HUES64 (cell line): ENCODE measurements at regions not wholly inside any gene's neighbourhood (a gene's known extent, or its start where the extent isn't known, plus 50 kb on each side); places are given as distances from the start of the nearest gene placed in this dataset.
"Not testable (repeated sequence)": the region's sequence is repeated elsewhere in the genome, so short reads cannot be mapped to it uniquely, and the experiment has no call there.

Source experiments
- H3K27ac ChIP-seq: 2 replicates; pipeline ENCODE4 v1.7.0; 2013; ENCODE audit warnings: low read depth, low read length, inconsistent platforms
- H3K27me3 ChIP-seq: 2 replicates; pipeline ENCODE4 v1.6.1; 2013; ENCODE audit warnings: mild to moderate bottlenecking, low read length; ENCODE audit not compliant: insufficient read depth
- H3K36me3 ChIP-seq: 2 replicates; pipeline ENCODE4 v1.6.1; 2013; ENCODE audit warnings: mild to moderate bottlenecking, low read length; ENCODE audit not compliant: insufficient read depth
- H3K4me1 ChIP-seq: 2 replicates; pipeline ENCODE4 v1.6.1; 2013; ENCODE audit warnings: mild to moderate bottlenecking, low read length, moderate library complexity; ENCODE audit not compliant: insufficient read depth
- H3K4me3 ChIP-seq: 2 replicates; pipeline ENCODE4 v1.5.1; 2013; ENCODE audit warnings: mild to moderate bottlenecking, low read length, moderate library complexity
- H3K9ac ChIP-seq: 2 replicates; pipeline ENCODE4 v1.6.1; 2013; ENCODE audit warnings: mild to moderate bottlenecking, low read depth, low read length
- H3K9me3 ChIP-seq: 2 replicates; pipeline ENCODE4 v1.6.1; 2013; ENCODE audit warnings: low read depth, low read length; ENCODE audit not compliant: insufficient read depth
- WGBS: fragments of 150-250, 120-280 bp; methylation state at CpG from one replicate; pipeline ENCODE4 v1.1.7; 2013; ENCODE audit warnings: missing lambda C conversion rate; 5-methylcytosine and 5-hydroxymethylcytosine counted together

DNA sequence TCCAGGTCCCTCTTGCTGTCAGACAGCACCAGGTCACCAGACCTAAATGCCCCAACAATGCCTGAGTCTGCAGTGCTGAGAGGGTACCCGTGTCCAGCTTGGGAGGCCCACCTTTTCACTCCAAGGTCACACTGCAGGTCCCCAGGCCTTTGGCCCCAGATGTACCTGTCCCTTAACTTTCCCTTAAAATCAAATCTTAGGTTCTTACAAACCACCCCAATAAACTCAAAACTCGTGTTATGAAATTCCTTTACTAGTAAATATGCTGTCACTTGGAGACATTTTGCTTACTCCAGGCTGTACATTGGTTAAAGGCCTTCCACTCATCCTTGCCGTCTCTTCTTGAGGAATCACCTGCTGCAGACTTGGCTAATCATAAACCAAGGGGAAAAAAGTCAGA is 165.7 kb upstream of the RREB1 start:
- Histone ChIP-seq H3K4me3 (no peak overlapping the region), H3K36me3 (no peaks in the 10 kb centered on the region), H3K27me3 (no peaks in the 10 kb centered on the region), H3K4me1 (0 out of 2 replicates have a peak, but pooled peaks cover 7% of the 10 kb centered on the region), H3K9me3 (no peaks in the 10 kb centered on the region), H3K9ac (no peak overlapping the region), H3K27ac (no peak overlapping the region)
- WGBS: 89% methylated on average over 3 of the region's 3 CpGs

DNA sequence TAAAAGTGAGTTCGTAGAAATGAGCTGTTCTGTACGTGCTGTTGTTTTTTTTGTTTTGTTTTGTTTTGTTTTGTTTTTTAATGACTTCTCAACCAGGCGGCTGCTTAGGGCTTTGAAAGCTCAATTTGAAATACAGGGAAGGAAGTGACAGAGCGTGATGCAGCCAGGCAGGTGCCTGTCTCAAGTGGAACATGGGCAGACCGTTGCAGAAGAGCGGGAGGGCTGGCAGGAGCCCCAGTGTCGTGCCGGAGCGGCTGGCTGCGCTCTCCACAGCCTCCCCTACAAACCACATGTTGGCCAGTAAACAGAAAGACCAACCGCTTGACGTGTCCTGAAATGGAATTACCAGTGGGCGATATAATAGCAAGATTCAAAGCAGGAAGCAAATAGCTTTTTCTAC is 164.9 kb upstream of the RREB1 start:
- Histone ChIP-seq H3K27ac (no peak overlapping the region), H3K27me3 (no peaks in the 10 kb centered on the region), H3K9me3 (no peaks in the 10 kb centered on the region), H3K9ac (no peak overlapping the region), H3K36me3 (no peaks in the 10 kb centered on the region), H3K4me1 (0 out of 2 replicates have a peak, but pooled peaks cover 7% of the 10 kb centered on the region), H3K4me3 (no peak overlapping the region)
- 83% methylated on average over 13 of the region's 13 CpGs for WGBS

DNA sequence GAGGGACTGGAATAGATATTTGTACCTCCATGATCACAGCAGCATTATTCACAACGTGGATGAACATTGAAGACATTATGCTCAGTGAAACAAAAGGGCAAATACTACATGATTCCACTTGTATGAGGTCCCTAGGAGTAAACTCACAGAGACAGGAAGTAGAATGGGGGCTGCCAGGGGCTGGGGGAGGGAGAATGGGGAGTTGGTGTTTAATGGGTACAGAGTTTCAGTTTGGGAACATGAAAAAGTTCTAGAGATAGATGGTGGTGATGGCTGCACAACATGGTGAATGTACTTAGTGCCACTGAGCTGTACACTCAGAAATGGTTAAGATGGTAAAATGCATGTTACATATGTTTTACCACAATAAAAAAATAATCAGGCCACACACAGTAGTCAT is 164.3 kb upstream of the RREB1 start:
- Histone ChIP-seq H3K27me3 (no peaks in the 10 kb centered on the region), H3K4me1 (0 out of 2 replicates have a peak, but pooled peaks cover 7% of the 10 kb centered on the region), H3K4me3 (no peak overlapping the region), H3K27ac (no peak overlapping the region), H3K9ac (no peak overlapping the region), H3K36me3 (no peaks in the 10 kb centered on the region), H3K9me3 (no peaks in the 10 kb centered on the region)
- 88% methylated on average over 1 of the region's 1 CpG for WGBS

DNA sequence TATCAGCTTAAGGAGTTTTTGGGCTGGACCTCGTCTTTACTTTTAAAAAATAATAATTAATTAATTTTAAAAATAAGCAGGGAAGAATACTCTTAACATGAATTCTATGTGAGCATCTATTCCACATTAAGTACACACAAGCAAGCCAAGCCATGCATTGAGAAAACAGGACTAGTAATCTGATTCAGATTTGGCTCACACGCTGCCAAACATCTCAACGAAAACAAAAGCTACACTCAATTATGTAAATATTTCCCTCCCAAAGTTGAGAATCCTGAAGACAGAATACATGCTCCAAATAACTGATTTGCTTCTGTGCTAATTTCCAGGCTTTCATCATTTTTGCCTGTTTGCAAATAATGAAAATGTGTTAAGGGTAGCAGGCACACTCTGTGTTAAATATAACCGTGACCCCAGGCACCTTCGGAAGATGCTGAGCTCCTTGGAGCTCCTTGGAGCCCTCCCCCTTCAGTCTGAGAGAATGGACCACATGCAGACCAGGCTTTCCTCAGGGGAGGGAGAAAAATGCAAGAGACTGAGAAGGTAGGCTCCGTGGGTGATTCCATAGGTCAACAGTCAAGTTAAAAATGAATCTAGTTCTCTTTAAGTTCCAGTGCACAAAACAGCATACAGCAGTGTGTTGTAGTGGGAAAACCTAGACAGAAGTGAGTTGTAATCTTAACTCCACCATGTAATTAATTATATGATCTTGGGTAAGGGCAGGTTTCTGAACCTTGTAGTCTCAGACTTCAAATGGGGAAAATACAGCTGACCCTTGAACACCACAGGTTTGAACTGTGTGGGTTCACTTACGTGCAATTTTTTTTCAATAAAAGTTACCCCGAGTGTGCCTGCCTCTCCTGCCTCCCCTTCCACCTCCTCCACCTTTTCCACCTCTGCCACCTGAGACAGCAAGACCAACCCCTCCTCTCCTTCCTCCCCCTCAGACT is 161.3 kb upstream of the RREB1 start:
- Histone ChIP-seq H3K27me3 (no peaks in the 10 kb centered on the region), H3K4me1 (0 out of 2 replicates have a peak, but pooled peaks cover 7% of the 10 kb centered on the region), H3K36me3 (no peaks in the 10 kb centered on the region), H3K27ac (no peak overlapping the region), H3K4me3 (no peak overlapping the region), H3K9ac (no peak overlapping the region), H3K9me3 (peaks cover 11% of the 10 kb centered on the region; the same call in 1 of the 2 replicates)
- WGBS: 51% methylated on average over 7 of the region's 8 CpGs

DNA sequence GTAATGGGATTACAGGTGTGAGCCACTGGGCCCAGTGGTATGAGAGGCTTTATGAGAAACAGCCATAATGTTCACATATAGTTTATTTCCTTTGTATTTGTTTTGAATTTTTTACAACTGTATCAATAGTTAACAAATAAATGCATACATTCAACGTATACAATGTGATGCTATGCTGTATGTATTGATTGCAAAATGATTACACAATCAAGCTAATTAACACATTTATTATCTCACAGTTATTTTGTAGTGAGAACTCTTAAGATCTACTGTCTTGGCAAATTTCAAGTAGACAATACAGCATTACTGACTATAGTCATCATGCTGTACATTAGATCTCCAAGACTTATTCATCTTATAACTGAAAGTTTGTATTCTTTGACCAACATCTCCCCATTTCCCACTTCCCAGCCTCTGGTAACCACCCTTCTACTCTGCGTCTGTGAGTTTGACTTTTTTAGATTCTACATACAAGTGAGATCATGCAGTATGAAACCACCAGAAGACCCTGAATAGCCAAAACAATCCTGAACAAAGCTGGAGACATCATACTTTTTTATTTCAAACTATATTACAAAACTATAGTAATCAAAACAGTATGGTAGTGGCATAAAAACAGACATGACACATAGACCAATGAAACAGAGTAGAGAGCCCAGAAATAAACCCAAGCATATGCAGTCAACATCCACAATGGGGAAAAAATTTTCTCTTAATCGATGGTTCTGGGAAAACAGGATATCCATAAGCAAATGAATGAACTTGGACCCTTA is 157.2 kb upstream of the RREB1 start:
- H3K9ac ChIP-seq: no peak overlapping the region
- 50% methylated on average over 2 of the region's 3 CpGs for WGBS
- 0 out of 2 replicates have a peak, but pooled peaks cover 7% of the 10 kb centered on the region for H3K4me1 ChIP-seq
- no peaks in the 10 kb centered on the region for H3K27me3 ChIP-seq
- H3K9me3 ChIP-seq: peaks cover 15% of the 10 kb centered on the region; the same call in 1 of the 2 replicates
- H3K27ac ChIP-seq: no peak overlapping the region
- no peaks in the 10 kb centered on the region for H3K36me3 ChIP-seq
- H3K4me3 ChIP-seq: no peak overlapping the region

DNA sequence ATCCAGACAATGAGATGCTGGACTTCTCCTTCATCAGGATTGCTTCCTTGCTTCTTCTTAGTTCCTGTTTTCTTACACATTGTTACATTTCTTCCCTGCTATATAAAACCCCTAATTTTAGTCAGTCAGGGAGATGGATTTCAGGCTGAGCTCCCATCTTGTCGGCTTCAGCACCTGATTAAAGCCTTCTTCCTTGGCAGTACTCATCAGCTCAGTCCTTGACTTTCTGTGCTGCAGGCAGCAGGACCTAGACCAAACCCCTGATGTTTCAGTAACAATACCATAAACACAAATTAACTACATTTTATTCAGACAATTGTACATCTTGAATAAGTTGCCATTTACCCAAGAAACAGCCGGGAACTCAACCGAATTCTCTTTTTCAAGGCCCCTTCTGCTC is 156.4 kb upstream of the RREB1 start:
- H3K9me3 ChIP-seq: peaks cover 15% of the 10 kb centered on the region; the same call in 1 of the 2 replicates
- 0 out of 2 replicates have a peak, but pooled peaks cover 5% of the 10 kb centered on the region for H3K4me1 ChIP-seq
- no peak overlapping the region for H3K9ac ChIP-seq
- no peak overlapping the region for H3K27ac ChIP-seq
- H3K4me3 ChIP-seq: no peak overlapping the region
- no peaks in the 10 kb centered on the region for H3K36me3 ChIP-seq
- no peaks in the 10 kb centered on the region for H3K27me3 ChIP-seq
- WGBS: 95% methylated on average over 3 of the region's 3 CpGs

DNA sequence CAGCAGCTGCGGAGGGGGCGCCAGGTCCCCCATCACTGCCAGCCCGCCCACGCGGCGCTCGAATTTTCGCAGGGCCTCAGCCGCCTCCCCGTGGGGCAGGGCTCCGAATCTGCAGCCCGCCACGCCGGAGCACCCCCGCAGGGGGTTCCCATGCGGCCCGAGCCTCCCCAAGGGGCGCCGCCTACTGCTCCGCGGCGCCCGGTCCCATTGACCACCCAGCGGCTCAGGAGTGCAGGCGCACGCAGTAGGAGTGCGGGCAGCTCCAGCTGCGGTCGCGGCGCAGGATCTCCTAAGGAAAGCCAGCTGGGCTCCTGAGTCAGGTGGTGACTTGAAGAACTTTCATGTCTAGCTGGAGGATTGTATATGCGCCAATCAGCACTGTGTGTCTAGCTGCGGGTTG is 155.3 kb upstream of the RREB1 start:
- Histone ChIP-seq H3K9me3 (peaks cover 15% of the 10 kb centered on the region; the same call in 1 of the 2 replicates), H3K36me3 (no peaks in the 10 kb centered on the region), H3K27ac (no peak overlapping the region), H3K4me1 (no peaks in the 10 kb centered on the region), H3K27me3 (no peaks in the 10 kb centered on the region), H3K9ac (no peak overlapping the region), H3K4me3 (no peak overlapping the region)
- WGBS: 96% methylated on average over 33 of the region's 33 CpGs

DNA sequence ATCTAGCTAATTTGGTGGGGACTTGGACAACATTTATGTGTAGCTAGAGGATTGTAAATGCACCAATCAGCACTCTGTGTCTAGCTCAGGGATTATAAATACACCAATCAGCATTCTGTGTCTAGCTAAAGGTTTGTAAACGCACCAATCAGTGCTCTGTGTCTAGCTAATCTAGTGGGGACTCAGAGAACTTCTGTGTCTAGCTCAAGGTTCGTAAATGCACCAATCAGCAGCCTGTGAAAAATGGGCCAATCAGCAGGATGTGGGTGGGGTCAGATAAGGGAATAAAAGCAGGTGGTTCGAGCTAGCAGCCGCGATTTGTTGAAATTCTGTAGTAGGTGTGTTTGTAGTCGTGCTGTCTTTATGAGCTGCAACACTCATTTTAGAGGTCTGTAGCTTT is 154.8 kb upstream of the RREB1 start:
- H3K9me3 ChIP-seq: peaks cover 15% of the 10 kb centered on the region; the same call in 1 of the 2 replicates
- H3K27me3 ChIP-seq, H3K27ac ChIP-seq, H3K4me3 ChIP-seq, H3K36me3 ChIP-seq, H3K4me1 ChIP-seq, H3K9ac ChIP-seq: not testable (repeated sequence)
- 95% methylated on average over 6 of the region's 6 CpGs for WGBS

DNA sequence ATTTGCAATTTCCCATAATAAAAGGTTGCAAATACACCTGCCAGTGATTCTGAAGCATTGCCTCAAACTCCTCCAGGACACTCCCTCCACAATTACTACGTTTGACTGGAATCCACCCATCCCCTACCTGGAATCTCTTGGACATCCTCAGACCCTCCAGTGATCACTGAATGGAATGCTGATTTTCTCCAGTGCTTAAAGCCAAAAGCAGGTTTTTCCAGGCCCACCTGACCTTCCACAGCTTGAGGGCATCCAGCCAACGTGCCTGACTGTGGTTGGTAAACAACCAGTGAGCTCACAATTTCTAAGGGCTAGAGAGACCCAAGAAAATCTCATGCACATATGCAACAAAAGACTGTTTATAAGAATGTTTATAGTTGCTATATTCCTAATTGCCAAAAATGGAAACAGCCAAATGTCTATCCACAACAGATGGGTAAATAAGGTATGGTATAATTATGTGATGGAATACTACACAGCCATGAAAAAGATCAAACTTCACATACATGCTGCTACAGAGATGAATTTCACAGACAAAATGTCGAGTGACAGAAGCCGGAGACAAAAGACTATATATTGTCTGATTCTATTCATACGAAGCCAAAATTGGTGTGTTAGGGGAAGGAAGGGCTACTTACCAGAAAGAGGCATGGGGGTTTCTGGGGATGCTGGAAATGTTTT is 147.1 kb upstream of the RREB1 start:
- Histone ChIP-seq H3K36me3 (no peaks in the 10 kb centered on the region), H3K9me3 (peaks cover 3% of the 10 kb centered on the region; the same call in 1 of the 2 replicates), H3K27ac (no peak overlapping the region), H3K9ac (no peak overlapping the region), H3K27me3 (no peaks in the 10 kb centered on the region), H3K4me1 (no peaks in the 10 kb centered on the region), H3K4me3 (no peak overlapping the region)
- 84% methylated on average over 5 of the region's 5 CpGs for WGBS

DNA sequence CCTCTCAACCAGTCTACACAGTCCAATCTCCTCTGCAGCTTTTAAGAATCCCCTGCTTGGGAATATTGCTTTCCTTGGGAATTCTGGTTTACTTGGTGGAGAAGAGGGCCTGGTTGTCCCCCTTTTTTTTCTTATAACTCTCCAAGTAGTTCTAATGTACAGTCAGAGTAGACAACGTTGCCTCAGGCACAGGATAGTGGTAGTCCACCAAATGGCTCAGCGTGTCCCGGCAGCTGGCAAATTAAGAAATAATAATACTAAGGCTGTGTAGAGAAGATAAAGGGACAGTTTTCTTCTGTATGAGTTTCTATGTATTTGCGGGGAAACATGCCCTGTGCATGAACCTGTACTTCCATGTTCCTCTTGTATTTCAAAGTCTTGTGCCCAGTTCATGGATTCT is 145.7 kb upstream of the RREB1 start:
- WGBS: 96% methylated on average over 4 of the region's 4 CpGs
- no peaks in the 10 kb centered on the region for H3K4me1 ChIP-seq
- H3K9ac ChIP-seq: no peak overlapping the region
- no peaks in the 10 kb centered on the region for H3K27me3 ChIP-seq
- peaks cover 3% of the 10 kb centered on the region; the same call in 1 of the 2 replicates for H3K9me3 ChIP-seq
- no peak overlapping the region for H3K27ac ChIP-seq
- no peaks in the 10 kb centered on the region for H3K36me3 ChIP-seq
- H3K4me3 ChIP-seq: no peak overlapping the region
